Hepatocyte (in vitro differentiated cells): ENCODE measurements at regions not wholly inside any gene's neighbourhood (a gene's known extent, or its start where the extent isn't known, plus 50 kb on each side); places are given as distances from the start of the nearest gene placed in this dataset.

Source experiments
- EZH2 ChIP-seq: fragments of 200-600 bp; sonication (generic); IDR thresholded peaks from 2 replicates; pipeline ENCODE4 v1.6.1; 2016; ENCODE audit warnings: antibody characterized with exemption, mild to moderate bottlenecking, borderline replicate concordance
- TF ChIP-seq, protein P1 (sequence below): fragments of 200-600 bp; sonication (generic); IDR thresholded peaks from 2 replicates; pipeline ENCODE4 v1.5.1; 2016; ENCODE audit warnings: antibody characterized with exemption, mild to moderate bottlenecking; ENCODE audit not compliant: poor library complexity

GRCh38 chr4:10811991-10812390 lies 127.4 kb upstream of the CLNK start:
- TF ChIP-seq, protein P1, sequence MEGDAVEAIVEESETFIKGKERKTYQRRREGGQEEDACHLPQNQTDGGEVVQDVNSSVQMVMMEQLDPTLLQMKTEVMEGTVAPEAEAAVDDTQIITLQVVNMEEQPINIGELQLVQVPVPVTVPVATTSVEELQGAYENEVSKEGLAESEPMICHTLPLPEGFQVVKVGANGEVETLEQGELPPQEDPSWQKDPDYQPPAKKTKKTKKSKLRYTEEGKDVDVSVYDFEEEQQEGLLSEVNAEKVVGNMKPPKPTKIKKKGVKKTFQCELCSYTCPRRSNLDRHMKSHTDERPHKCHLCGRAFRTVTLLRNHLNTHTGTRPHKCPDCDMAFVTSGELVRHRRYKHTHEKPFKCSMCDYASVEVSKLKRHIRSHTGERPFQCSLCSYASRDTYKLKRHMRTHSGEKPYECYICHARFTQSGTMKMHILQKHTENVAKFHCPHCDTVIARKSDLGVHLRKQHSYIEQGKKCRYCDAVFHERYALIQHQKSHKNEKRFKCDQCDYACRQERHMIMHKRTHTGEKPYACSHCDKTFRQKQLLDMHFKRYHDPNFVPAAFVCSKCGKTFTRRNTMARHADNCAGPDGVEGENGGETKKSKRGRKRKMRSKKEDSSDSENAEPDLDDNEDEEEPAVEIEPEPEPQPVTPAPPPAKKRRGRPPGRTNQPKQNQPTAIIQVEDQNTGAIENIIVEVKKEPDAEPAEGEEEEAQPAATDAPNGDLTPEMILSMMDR, result no peak
- no peak for TF ChIP-seq EZH2
